GM10266 (cell line): ENCODE measurements at regions not wholly inside any gene's neighbourhood (a gene's known extent, or its start where the extent isn't known, plus 50 kb on each side); places are given as distances from the start of the nearest gene placed in this dataset.
"Not testable (repeated sequence)": the region's sequence is repeated elsewhere in the genome, so short reads cannot be mapped to it uniquely, and the experiment has no call there.

ENCODE experiments used
- DNase-seq: peaks from one replicate; pipeline ENCODE4 v3.0.0; 2012; ENCODE audit errors: extremely low spot score
- CTCF ChIP-seq: IDR thresholded peaks from 2 replicates; pipeline ENCODE4 v1.5.1; 2012; ENCODE audit warnings: mild to moderate bottlenecking, low read depth; ENCODE audit not compliant: control insufficient read depth, insufficient read depth; ENCODE audit errors: missing control alignments

- no peak for TF ChIP-seq CTCF
- DNase-seq: no peak
Measured at GRCh38 chr6:135686784-135687301, 164.7 kb upstream of the PDE7B start.

- DNase-seq: not testable (repeated sequence)
Measured at GRCh38 chr6:135688476-135688875, 163.0 kb upstream of the PDE7B start.

- no peak for TF ChIP-seq CTCF
- DNase-seq: no peak
Measured at GRCh38 chr6:135692426-135692825, 159.1 kb upstream of the PDE7B start.

GRCh38 chr6:135693811-135694370 lies 157.6 kb upstream of the PDE7B start:
- DNase-seq: no peak
- TF ChIP-seq CTCF: no peak

GRCh38 chr6:135699705-135700104 lies 151.8 kb upstream of the PDE7B start:
- DNase-seq: no peak
- TF ChIP-seq CTCF: no peak

- no peak for TF ChIP-seq CTCF
- DNase-seq: no peak
Measured at GRCh38 chr6:135701426-135701825, 150.1 kb upstream of the PDE7B start.

GRCh38 chr6:135703007-135703406 lies 148.5 kb upstream of the PDE7B start:
- peak; percentile 5 for DNase-seq
- TF ChIP-seq CTCF: no peak

- TF ChIP-seq CTCF: no peak
- peak; percentile 61 for DNase-seq
Measured at GRCh38 chr6:135703621-135704020, 147.9 kb upstream of the PDE7B start.
